GM21390 (cell line): ENCODE measurements at regions not wholly inside any gene's neighbourhood (a gene's known extent, or its start where the extent isn't known, plus 50 kb on each side); places are given as distances from the start of the nearest gene placed in this dataset.
A peak's percentile ranks its signal among the peaks of the same experiment; 100 is the strongest.
"Not testable (repeated sequence)": the region's sequence is repeated elsewhere in the genome, so short reads cannot be mapped to it uniquely, and the experiment has no call there.

Source experiments
- ATAC-seq: cut with Tn5 transposase; IDR thresholded peaks from one replicate; pipeline ENCODE4 v1.9.1; 2021; ENCODE audit not compliant: unreplicated experiment

DNA sequence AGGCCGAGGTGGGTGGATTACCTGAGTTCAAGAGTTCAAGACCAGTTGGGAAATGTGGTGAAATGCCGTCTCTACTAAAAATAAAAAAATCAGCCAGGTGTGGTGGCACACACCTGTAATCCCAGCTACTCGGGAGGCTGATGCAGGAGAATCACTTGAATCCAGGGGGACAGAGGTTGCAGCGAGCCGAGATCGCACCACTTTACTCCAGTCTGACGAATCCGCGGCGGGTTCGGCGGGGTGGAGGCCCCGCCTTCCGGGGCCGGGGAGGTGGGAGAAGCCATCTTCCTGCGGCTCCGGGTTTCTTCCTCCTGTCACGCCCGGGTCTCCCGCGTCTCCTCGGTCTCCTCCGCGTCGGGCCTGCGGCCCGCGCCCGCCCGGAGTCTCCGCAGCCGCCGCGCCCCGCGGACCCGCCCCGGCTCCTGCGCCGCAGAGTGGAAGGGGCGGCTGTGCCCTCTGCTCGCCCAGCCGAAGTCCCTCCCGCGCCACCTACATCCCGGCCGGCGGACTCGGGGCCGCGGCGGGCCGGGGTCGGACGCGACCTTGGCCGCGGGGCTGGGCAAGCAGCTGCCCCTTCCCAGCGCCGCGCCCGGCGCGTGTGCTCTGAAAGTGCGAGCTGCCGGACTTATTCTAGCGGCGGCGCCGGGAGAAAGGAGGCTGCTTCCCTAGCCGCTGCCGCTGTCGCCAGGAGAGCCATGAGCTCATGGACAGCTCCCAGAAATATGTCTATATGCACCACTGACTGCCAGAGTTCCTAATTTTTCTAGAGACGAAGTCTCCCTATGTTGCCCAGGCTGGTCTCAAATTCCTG is 97.2 kb downstream of the LAT start:
- ATAC-seq, result peak; percentile 61

- ATAC-seq, result peak; percentile 91
Measured at GRCh38 chr16:29074554-29075402, 89.9 kb downstream of the LAT start.

GRCh38 chr16:29062235-29062634 is 77.4 kb downstream of the LAT start:
- ATAC-seq, result not testable (repeated sequence)

DNA sequence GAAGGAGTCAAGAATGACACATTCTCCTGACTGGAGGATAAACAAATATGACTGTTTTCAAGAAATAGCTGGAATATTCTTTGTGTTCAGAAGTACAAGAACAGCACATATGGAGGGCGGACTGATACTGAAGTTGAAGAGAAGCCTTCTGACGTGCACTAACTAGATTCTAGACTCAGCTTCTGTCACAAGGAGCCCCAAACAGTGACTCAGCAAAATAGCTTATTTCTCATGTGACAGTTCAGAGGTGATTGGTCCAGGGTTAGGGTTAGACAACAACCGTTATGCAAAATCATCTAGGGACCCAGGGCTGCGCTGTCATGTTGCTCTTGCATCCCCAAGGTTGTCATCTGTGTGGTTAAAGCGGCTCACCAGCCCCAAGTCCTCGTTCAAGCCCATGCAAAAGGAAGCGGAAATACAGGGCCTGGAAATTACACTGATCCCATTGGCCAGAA is 76.6 kb downstream of the LAT start:
- not testable (repeated sequence) for ATAC-seq

DNA sequence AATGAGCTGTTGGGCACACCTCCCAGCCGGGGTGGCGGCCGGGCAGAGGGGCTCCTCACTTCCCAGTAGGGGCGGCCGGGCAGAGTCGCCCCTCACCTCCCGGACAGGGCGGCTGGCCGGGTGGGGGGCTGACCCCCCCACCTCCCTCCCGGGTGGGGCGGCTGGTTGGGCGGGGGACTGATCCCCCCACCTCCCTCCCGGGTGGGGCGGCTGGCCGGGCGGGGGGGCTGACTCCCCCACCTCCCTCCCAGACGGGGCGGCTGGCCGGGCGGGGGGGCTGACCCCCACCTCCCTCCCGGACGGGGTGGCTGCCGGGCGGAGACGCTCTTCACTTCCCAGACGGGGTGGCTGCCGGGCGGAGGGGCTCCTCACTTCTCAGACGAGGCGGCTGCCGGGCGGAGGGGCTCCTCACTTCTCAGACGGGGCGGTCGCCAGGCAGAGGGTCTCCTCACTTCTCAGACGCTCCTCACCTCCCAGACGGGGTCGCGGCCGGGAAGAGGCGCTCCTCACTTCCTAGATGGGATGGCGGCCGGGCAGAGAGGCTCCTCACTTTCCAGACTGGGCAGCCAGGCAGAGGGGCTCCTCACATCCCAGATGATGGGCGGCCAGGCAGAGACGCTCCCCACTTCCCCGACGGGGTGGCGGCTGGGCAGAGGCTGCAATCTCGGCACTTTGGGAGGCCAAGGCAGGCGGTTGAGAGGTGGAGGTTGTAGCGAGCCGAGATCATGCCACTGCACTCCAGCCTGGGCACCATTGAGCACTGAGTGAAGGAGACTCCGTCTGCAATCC is 75.4 kb downstream of the LAT start:
- ATAC-seq, result not testable (repeated sequence)

GRCh38 chr16:29059575-29059974 is 74.7 kb downstream of the LAT start:
- not testable (repeated sequence) for ATAC-seq
